ENCODE measurements at regions not wholly inside any gene's neighbourhood (a gene's known extent, or its start where the extent isn't known, plus 50 kb on each side); places are given as distances from the start of the nearest gene placed in this dataset.
A peak's percentile ranks its signal among the peaks of the same experiment; 100 is the strongest.

- TF ChIP-seq, protein P1, sequence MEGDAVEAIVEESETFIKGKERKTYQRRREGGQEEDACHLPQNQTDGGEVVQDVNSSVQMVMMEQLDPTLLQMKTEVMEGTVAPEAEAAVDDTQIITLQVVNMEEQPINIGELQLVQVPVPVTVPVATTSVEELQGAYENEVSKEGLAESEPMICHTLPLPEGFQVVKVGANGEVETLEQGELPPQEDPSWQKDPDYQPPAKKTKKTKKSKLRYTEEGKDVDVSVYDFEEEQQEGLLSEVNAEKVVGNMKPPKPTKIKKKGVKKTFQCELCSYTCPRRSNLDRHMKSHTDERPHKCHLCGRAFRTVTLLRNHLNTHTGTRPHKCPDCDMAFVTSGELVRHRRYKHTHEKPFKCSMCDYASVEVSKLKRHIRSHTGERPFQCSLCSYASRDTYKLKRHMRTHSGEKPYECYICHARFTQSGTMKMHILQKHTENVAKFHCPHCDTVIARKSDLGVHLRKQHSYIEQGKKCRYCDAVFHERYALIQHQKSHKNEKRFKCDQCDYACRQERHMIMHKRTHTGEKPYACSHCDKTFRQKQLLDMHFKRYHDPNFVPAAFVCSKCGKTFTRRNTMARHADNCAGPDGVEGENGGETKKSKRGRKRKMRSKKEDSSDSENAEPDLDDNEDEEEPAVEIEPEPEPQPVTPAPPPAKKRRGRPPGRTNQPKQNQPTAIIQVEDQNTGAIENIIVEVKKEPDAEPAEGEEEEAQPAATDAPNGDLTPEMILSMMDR (IDR thresholded peaks at IDR 0.05; ENCODE audit: low read depth, low read length, missing control alignments): no peak
- no peak for DNase-seq (ENCODE audit: low read depth)
- H3K4me3 ChIP-seq (ENCODE audit: low read depth, low read length): no peak overlapping the region
- in situ Hi-C loops (cut with HindIII; ENCODE audit: low sequenced_read_pairs): no loop called here
These were observed 131.4 kb downstream of the SNX5 start for GRCh38 chr20:17837179-17837578.

- no peak overlapping the region for H3K4me3 ChIP-seq (ENCODE audit: low read depth, low read length)
- peak; percentile 97 for DNase-seq (ENCODE audit: low read depth)
- TF ChIP-seq, protein P1 (IDR thresholded peaks at IDR 0.05; ENCODE audit: low read depth, low read length, missing control alignments): no peak
- in situ Hi-C loops (cut with HindIII; ENCODE audit: low sequenced_read_pairs): no loop called here
These were observed 132.2 kb downstream of the SNX5 start for GRCh38 chr20:17836303-17836861.

- TF ChIP-seq, protein P1 (IDR thresholded peaks at IDR 0.05; ENCODE audit: low read depth, low read length, missing control alignments): no peak
- in situ Hi-C loops (cut with HindIII; ENCODE audit: low sequenced_read_pairs): no loop called here
- no peak overlapping the region for H3K4me3 ChIP-seq (ENCODE audit: low read depth, low read length)
- no peak for DNase-seq (ENCODE audit: low read depth)
These were observed 132.7 kb downstream of the SNX5 start for GRCh38 chr20:17835934-17836300.

GRCh38 chr20:17835240-17835933 lies 133.2 kb downstream of the SNX5 start:
- TF ChIP-seq, protein P1 (IDR thresholded peaks at IDR 0.05; ENCODE audit: low read depth, low read length, missing control alignments): no peak
- peak; percentile 70 for DNase-seq (ENCODE audit: low read depth)
- H3K4me3 ChIP-seq (ENCODE audit: low read depth, low read length): no peak overlapping the region
- in situ Hi-C loops (cut with HindIII; ENCODE audit: low sequenced_read_pairs): no loop called here

GRCh38 chr20:17834804-17835203 lies 133.8 kb downstream of the SNX5 start:
- in situ Hi-C loops (cut with HindIII; ENCODE audit: low sequenced_read_pairs): no loop called here

DNA sequence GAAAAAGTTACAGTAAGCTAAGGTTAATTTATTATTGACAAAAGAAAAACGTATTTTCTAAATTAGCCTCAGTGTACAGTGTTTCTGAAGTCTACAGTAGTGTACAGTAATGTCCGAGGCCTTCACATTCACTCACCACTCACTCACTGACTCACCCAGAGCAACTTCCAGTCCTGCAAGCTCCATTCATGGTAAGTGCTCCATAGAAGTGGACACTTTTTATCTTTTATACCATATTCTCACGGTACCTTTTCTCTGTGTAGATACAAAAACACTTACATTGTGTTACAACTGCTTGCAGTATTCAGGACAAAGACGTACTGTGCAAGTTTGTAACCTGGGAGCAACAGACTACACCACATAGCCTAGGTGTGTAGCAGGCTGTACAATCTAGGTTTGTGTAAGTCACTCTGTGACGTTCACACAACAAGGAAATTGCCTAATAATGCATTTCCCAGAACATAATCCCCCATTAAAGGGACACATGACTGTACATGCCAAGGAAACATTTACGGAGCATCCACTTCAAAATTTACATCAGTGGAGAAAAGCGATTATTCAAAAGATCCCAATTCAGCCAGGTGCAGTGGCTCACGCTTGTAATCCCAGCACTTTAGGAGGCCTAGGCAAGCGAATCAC lies 133.4 kb downstream of the BANF2 start:
- no peak overlapping the region for H3K4me3 ChIP-seq (ENCODE audit: low read depth, low read length)
- in situ Hi-C loops (cut with HindIII; ENCODE audit: low sequenced_read_pairs): no loop called here
- TF ChIP-seq, protein P1 (IDR thresholded peaks at IDR 0.05; ENCODE audit: low read depth, low read length, missing control alignments): no peak
- DNase-seq (ENCODE audit: low read depth): no peak

More at GRCh38 chr20:17834804-17835203, 133.8 kb downstream of the SNX5 start:
- no peak for DNase-seq (ENCODE audit: low read depth)
- no peak overlapping the region for H3K4me3 ChIP-seq (ENCODE audit: low read depth, low read length)
- TF ChIP-seq, protein P1 (IDR thresholded peaks at IDR 0.05; ENCODE audit: low read depth, low read length, missing control alignments): no peak
